Calu3 (cell line): ENCODE measurements at regions not wholly inside any gene's neighbourhood (a gene's known extent, or its start where the extent isn't known, plus 50 kb on each side); places are given as distances from the start of the nearest gene placed in this dataset.
"Not testable (repeated sequence)": the region's sequence is repeated elsewhere in the genome, so short reads cannot be mapped to it uniquely, and the experiment has no call there.

Experiments
- BruUV-seq: library from RNA; stranded (reverse); fragments of 400-500 nt; replicated peaks from 2 replicates; lab custom pipeline; 2021; lab: Mats Ljungman, UMichigan
- CTCF ChIA-PET: fragments of 300-600 bp; sonication (Branson Sonifier 250); formaldehyde crosslinking; loops from one replicate; lab custom pipeline; 2022; ENCODE audit warnings: antibody characterized with exemption; lab: Charles Lee
- DNase-seq: peaks from one replicate; pipeline ENCODE4 v3.0.0; 2022
- H3K27ac Mint-ChIP-seq: one replicate; pipeline ENCODE4 v1.8.0; 2022; ENCODE audit warnings: mixed read lengths; ENCODE audit not compliant: unreplicated experiment
- H3K27me3 Mint-ChIP-seq: one replicate; pipeline ENCODE4 v1.8.0; 2022; ENCODE audit warnings: mixed read lengths; ENCODE audit not compliant: unreplicated experiment
- H3K36me3 Mint-ChIP-seq: one replicate; pipeline ENCODE4 v1.8.0; 2022; ENCODE audit warnings: mild to moderate bottlenecking, moderate library complexity, mixed read lengths; ENCODE audit not compliant: insufficient read depth, unreplicated experiment
- H3K4me1 Mint-ChIP-seq: one replicate; pipeline ENCODE4 v1.8.0; 2022; ENCODE audit warnings: mild to moderate bottlenecking, low read depth, mixed read lengths; ENCODE audit not compliant: unreplicated experiment
- H3K4me3 Mint-ChIP-seq: one replicate; pipeline ENCODE4 v1.8.0; 2022; ENCODE audit warnings: mild to moderate bottlenecking, low read depth, moderate library complexity, mixed read lengths; ENCODE audit not compliant: unreplicated experiment
- H3K9me3 Mint-ChIP-seq: one replicate; pipeline ENCODE4 v1.8.0; 2022; ENCODE audit warnings: low read depth, mixed read lengths; ENCODE audit not compliant: unreplicated experiment
- CTCF ChIP-seq: fragments of 200-600 bp; IDR thresholded peaks from one replicate; pipeline ENCODE4 v1.8.0; 2022; ENCODE audit warnings: antibody characterized with exemption; ENCODE audit not compliant: unreplicated experiment
- intact Hi-C: fragments of 100-400 bp; cut with micrococcal nuclease; formaldehyde crosslinking; loops from one replicate; pipeline ENCODE4 v1.10.0; 2022; ENCODE audit not compliant: unreplicated experiment

- no peak overlapping the region for H3K4me3 Mint-ChIP-seq
- intact Hi-C loops: no loop called here
- no TSS peak for BruUV-seq
- H3K36me3 Mint-ChIP-seq: no peaks in the 10 kb centered on the region
- no peak overlapping the region for H3K27ac Mint-ChIP-seq
- H3K27me3 Mint-ChIP-seq: peaks cover 15% of the 10 kb centered on the region
- CTCF ChIA-PET: interaction anchor here (1.4 kb wide), 1 partner anchor 17 kb away, joined by 11 read pairs; no protein-coding TSS in a partner anchor
- TF ChIP-seq CTCF: no peak
- DNase-seq: no peak
- H3K9me3 Mint-ChIP-seq: peaks cover 9% of the 10 kb centered on the region
- peaks cover 23% of the 10 kb centered on the region for H3K4me1 Mint-ChIP-seq
Measured at GRCh38 chr6:25156123-25156522, 123.1 kb upstream of the CARMIL1 start.

- Mint-ChIP-seq H3K27me3 (peaks cover 22% of the 10 kb centered on the region), H3K4me1 (peaks cover 23% of the 10 kb centered on the region), H3K27ac (no peak overlapping the region), H3K4me3 (no peak overlapping the region), H3K9me3 (peaks cover 10% of the 10 kb centered on the region), H3K36me3 (no peaks in the 10 kb centered on the region)
- no peak for TF ChIP-seq CTCF
- intact Hi-C loops: no loop called here
- no TSS peak for BruUV-seq
- no peak for DNase-seq
- CTCF ChIA-PET: interaction anchor here (1.0 to 1.4 kb wide), 2 partner anchors 16 to 17 kb away, joined by 3 to 11 read pairs; no protein-coding TSS in a partner anchor
Measured at GRCh38 chr6:25157183-25157582, 122.0 kb upstream of the CARMIL1 start.

GRCh38 chr6:25157842-25158241, 121.3 kb upstream of the CARMIL1 start:
- no TSS peak for BruUV-seq
- no peak for DNase-seq
- intact Hi-C loops: no loop called here
- CTCF ChIA-PET: interaction anchor here (1.0 to 1.3 kb wide), 3 partner anchors 9 to 16 kb away, joined by 3 read pairs; no protein-coding TSS in a partner anchor
- no peak overlapping the region for H3K27ac Mint-ChIP-seq
- peaks cover 22% of the 10 kb centered on the region for H3K27me3 Mint-ChIP-seq
- TF ChIP-seq CTCF: no peak
- no peaks in the 10 kb centered on the region for H3K36me3 Mint-ChIP-seq
- H3K4me1 Mint-ChIP-seq: peaks cover 23% of the 10 kb centered on the region
- peaks cover 10% of the 10 kb centered on the region for H3K9me3 Mint-ChIP-seq
- H3K4me3 Mint-ChIP-seq: no peak overlapping the region

- BruUV-seq, H3K36me3 Mint-ChIP-seq, DNase-seq, intact Hi-C loops, H3K27ac Mint-ChIP-seq, H3K4me3 Mint-ChIP-seq, CTCF ChIA-PET, H3K4me1 Mint-ChIP-seq: not testable (repeated sequence)
- Mint-ChIP-seq H3K9me3 (peaks cover 14% of the 10 kb centered on the region), H3K27me3 (peaks cover 22% of the 10 kb centered on the region)
Measured at GRCh38 chr6:25160134-25160533, 119.0 kb upstream of the CARMIL1 start.

GRCh38 chr6:25165177-25165576, 114.0 kb upstream of the CARMIL1 start:
- intact Hi-C loops: no loop called here
- no peak overlapping the region for H3K4me3 Mint-ChIP-seq
- CTCF ChIA-PET: interaction anchor here (0.5 to 0.6 kb wide), 2 partner anchors 11 to 263 kb away, joined by 3 to 4 read pairs; no protein-coding TSS in a partner anchor

More at GRCh38 chr6:25165177-25165576, 114.0 kb upstream of the CARMIL1 start:
- Mint-ChIP-seq H3K27me3 (peaks cover 16% of the 10 kb centered on the region), H3K4me1 (peaks cover 8% of the 10 kb centered on the region), H3K36me3 (no peaks in the 10 kb centered on the region), H3K9me3 (peaks cover 7% of the 10 kb centered on the region), H3K27ac (no peak overlapping the region)
- no peak for DNase-seq
- TF ChIP-seq CTCF: no peak
- BruUV-seq: no TSS peak
